ENCODE measurements at regions not wholly inside any gene's neighbourhood (a gene's known extent, or its start where the extent isn't known, plus 50 kb on each side); places are given as distances from the start of the nearest gene placed in this dataset.
"Not testable (repeated sequence)": the region's sequence is repeated elsewhere in the genome, so short reads cannot be mapped to it uniquely, and the experiment has no call there.

DNA sequence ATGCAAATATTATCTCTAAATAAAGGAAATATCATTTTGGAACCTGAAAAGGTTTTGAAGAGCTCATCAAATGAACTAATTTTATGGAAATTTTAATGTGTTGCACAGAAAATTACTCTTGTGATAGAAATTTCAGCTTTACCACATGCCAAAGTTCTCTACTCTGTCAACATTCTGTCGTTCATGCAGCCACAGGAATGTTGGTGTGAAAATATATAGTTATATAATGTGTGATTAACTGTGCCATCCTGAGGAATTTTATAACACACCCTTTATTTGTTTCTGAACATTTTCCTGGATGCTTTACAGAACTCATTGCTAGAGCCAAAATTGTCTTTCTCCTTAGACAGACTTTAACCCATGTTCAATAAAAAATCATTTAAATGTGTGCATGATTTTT lies 202.5 kb upstream of the SLC8A1 start:
- TF ChIP-seq POLR2A (IDR thresholded peaks at IDR 0.05; ENCODE audit: low read depth, low read length) (no peak), SPI1 (IDR thresholded peaks at IDR 0.05; ENCODE audit: low read depth, low read length) (no peak), TAF1 (IDR thresholded peaks at IDR 0.05; ENCODE audit: low read depth, low read length) (no peak), POU2F2 (IDR thresholded peaks at IDR 0.05; ENCODE audit: low read depth, low read length) (no peak), POLR2AphosphoS5 (IDR thresholded peaks at IDR 0.05; ENCODE audit: low read depth, low read length) (no peak), PAX5 (IDR thresholded peaks at IDR 0.05; ENCODE audit: insufficient read depth, low read length, severe bottlenecking) (no peak)
- DNase-seq (ENCODE audit: insufficient read length, low spot score) = no peak
- no peak for FAIRE-seq

- DNase-seq (ENCODE audit: insufficient read length, low spot score) = no peak
- TF ChIP-seq POU2F2 (IDR thresholded peaks at IDR 0.05; ENCODE audit: low read depth, low read length) (no peak), TAF1 (IDR thresholded peaks at IDR 0.05; ENCODE audit: low read depth, low read length) (no peak), PAX5 (IDR thresholded peaks at IDR 0.05; ENCODE audit: insufficient read depth, low read length, severe bottlenecking) (no peak), POLR2A (IDR thresholded peaks at IDR 0.05; ENCODE audit: low read depth, low read length) (no peak), POLR2AphosphoS5 (IDR thresholded peaks at IDR 0.05; ENCODE audit: low read depth, low read length) (no peak), SPI1 (IDR thresholded peaks at IDR 0.05; ENCODE audit: low read depth, low read length) (no peak)
- no peak for FAIRE-seq
These were observed 207.1 kb upstream of the SLC8A1 start for GRCh38 chr2:40658941-40659340.

DNA sequence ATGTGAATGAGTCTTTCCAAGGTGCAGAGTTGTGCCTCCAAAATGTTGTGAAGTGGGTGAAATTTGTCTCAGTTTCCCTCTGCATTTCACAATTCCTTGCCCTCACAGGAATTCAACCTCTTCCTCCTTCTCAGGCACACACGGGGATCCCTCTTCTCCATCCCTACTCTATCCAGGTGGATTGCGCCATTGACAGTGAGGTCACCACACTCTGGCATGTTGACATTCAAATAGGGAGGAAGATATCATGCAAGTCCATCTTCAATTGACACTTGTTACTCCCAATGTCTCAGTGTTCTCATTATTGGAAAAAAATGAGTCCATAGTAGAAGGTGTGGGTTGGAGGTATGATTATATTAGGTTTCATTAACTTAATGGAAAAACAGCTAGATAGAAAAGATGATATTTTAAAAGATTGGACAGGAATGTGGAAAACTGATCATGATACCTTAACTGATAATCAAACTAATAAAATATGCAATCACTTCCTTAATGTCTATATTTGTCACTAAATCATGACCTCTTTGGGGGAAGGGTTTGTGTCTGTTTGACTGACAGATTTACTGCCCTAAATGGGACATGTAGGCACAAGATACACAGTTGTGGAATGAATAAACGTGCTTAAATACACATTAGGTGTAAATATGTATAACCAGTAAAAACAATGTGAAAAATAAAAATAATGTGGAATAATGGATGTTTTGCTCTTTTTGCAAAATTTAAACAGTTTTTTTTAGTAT lies 213.8 kb upstream of the SLC8A1 start:
- no peak for DNase-seq (ENCODE audit: insufficient read length, low spot score)
- TF ChIP-seq PAX5 (IDR thresholded peaks at IDR 0.05; ENCODE audit: insufficient read depth, low read length, severe bottlenecking) (no peak), SPI1 (IDR thresholded peaks at IDR 0.05; ENCODE audit: low read depth, low read length) (no peak), TAF1 (IDR thresholded peaks at IDR 0.05; ENCODE audit: low read depth, low read length) (no peak), POLR2AphosphoS5 (IDR thresholded peaks at IDR 0.05; ENCODE audit: low read depth, low read length) (no peak)
- FAIRE-seq = no peak

DNA sequence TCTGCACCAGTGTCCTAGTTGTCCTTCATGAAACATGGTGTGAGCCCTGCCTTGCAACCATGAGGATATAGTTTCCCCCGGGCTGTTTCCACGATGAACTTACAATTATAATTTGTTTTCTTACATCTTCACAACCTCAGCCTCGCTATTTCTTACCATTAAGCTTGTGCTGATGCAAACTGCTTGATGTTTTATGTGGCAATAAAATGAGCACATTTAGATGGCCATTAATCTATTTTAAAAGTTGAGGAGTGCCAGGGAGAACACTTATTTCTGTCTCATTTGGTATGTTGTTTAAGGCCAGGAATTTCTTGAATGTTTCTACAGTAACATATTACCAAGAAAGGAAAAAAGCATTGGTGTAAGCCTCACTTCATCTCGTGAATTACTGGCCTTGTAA lies 214.5 kb upstream of the SLC8A1 start:
- FAIRE-seq (no peak), DNase-seq (ENCODE audit: insufficient read length, low spot score) (no peak)
- TF ChIP-seq POLR2AphosphoS5 (IDR thresholded peaks at IDR 0.05; ENCODE audit: low read depth, low read length) (no peak), POLR2A (IDR thresholded peaks at IDR 0.05; ENCODE audit: low read depth, low read length) (no peak), TAF1 (IDR thresholded peaks at IDR 0.05; ENCODE audit: low read depth, low read length) (no peak), POU2F2 (IDR thresholded peaks at IDR 0.05; ENCODE audit: low read depth, low read length) (no peak), PAX5 (IDR thresholded peaks at IDR 0.05; ENCODE audit: insufficient read depth, low read length, severe bottlenecking) (no peak), SPI1 (IDR thresholded peaks at IDR 0.05; ENCODE audit: low read depth, low read length) (no peak)

DNA sequence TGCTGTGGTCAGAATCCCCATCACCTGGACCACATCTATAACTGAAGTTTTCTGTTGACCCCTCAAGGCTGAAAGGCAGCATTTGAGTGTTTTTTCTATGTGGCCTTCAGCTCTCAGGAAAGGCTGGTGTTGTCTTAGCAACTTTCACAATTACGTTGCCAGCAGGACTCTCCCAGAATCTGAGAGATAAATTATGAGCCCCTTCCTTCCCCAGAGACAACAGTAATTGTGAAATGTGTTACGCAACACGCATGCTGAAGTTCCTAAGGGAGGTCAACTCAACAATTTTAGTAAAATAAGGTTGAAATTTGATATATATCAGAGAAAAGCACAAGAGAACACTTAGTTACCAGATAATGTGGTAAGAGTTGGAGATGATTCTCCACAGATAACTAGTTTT lies 216.5 kb upstream of the SLC8A1 start:
- TF ChIP-seq POLR2A (IDR thresholded peaks at IDR 0.05; ENCODE audit: low read depth, low read length) (no peak), SPI1 (IDR thresholded peaks at IDR 0.05; ENCODE audit: low read depth, low read length) (no peak), POLR2AphosphoS5 (IDR thresholded peaks at IDR 0.05; ENCODE audit: low read depth, low read length) (no peak), POU2F2 (IDR thresholded peaks at IDR 0.05; ENCODE audit: low read depth, low read length) (no peak), PAX5 (IDR thresholded peaks at IDR 0.05; ENCODE audit: insufficient read depth, low read length, severe bottlenecking) (no peak)
- FAIRE-seq (no peak), DNase-seq (ENCODE audit: insufficient read length, low spot score) (no peak)

DNA sequence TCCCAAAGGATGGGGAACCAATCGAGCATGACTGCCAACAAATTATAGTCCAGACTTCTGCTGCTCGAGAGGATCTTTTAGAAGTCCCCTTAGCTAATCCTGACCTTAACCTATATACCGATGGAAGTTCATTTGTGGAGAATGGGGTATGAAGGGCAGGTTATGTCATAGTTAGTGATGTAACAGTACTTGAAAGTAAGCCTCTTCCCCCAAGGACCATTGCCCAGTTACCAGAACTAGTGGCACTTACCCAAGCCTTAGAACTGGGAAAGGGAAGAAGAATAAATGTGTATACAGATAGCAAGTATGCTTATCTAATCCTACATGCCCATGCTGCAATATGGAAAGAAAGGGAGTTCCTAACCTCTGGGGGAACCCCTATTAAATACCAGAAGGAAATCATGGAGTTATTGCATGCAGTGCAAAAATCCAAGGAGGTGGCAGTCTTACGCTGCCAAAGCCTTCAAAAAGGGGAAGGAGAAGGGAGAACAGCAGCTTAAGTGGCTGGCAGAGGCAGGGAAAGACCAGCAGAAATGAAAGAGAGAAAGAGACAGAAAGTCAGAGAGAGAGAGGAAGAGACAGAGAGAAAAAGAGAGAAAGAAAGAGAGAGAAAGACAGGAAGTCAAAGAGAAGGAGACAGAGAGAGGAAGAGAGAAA lies 224.4 kb upstream of the SLC8A1 start:
- DNase-seq (ENCODE audit: insufficient read length, low spot score) = not testable (repeated sequence)

GRCh38 chr2:40680547-40680946 lies 228.7 kb upstream of the SLC8A1 start:
- FAIRE-seq (no peak), DNase-seq (ENCODE audit: insufficient read length, low spot score) (no peak)
- TF ChIP-seq POLR2AphosphoS5 (IDR thresholded peaks at IDR 0.05; ENCODE audit: low read depth, low read length) (no peak), PAX5 (IDR thresholded peaks at IDR 0.05; ENCODE audit: insufficient read depth, low read length, severe bottlenecking) (no peak), POU2F2 (IDR thresholded peaks at IDR 0.05; ENCODE audit: low read depth, low read length) (no peak), POLR2A (IDR thresholded peaks at IDR 0.05; ENCODE audit: low read depth, low read length) (no peak), TAF1 (IDR thresholded peaks at IDR 0.05; ENCODE audit: low read depth, low read length) (no peak), SPI1 (IDR thresholded peaks at IDR 0.05; ENCODE audit: low read depth, low read length) (no peak)

More for the DNA sequence above, 224.4 kb upstream of the SLC8A1 start:
- FAIRE-seq = not testable (repeated sequence)

DNA sequence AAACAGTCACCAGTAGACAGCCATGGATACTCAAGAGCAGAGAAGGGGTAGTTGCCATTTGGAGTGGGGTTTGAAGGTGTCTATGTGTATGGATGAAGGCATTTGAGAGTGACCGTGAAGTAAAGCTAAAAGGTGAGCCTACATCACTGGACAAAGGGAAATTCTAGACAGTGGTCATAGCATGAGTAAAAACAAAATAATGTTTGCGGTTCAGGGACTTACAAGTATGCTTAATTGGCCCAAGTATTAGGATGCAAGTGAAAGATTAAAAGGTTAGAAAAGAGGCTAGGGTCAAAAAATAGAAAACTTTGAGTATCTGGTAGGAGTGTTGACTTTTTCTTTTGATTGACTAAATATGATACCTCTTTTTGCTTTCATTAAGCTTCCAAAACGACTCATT lies 238.1 kb upstream of the SLC8A1 start:
- no peak for TF ChIP-seq POLR2AphosphoS5 (IDR thresholded peaks at IDR 0.05; ENCODE audit: low read depth, low read length)
- TF ChIP-seq TAF1 (IDR thresholded peaks at IDR 0.05; ENCODE audit: low read depth, low read length) = no peak
- TF ChIP-seq POLR2A (IDR thresholded peaks at IDR 0.05; ENCODE audit: low read depth, low read length) = no peak
- no peak for TF ChIP-seq SPI1 (IDR thresholded peaks at IDR 0.05; ENCODE audit: low read depth, low read length)
- no peak for TF ChIP-seq PAX5 (IDR thresholded peaks at IDR 0.05; ENCODE audit: insufficient read depth, low read length, severe bottlenecking)
- no peak for TF ChIP-seq POU2F2 (IDR thresholded peaks at IDR 0.05; ENCODE audit: low read depth, low read length)
- no peak for DNase-seq (ENCODE audit: insufficient read length, low spot score)
- FAIRE-seq = no peak

- TF ChIP-seq TAF1 (IDR thresholded peaks at IDR 0.05; ENCODE audit: low read depth, low read length) = no peak
- no peak for TF ChIP-seq SPI1 (IDR thresholded peaks at IDR 0.05; ENCODE audit: low read depth, low read length)
- FAIRE-seq = no peak
- no peak for DNase-seq (ENCODE audit: insufficient read length, low spot score)
These were observed 238.6 kb upstream of the SLC8A1 start for GRCh38 chr2:40690525-40690924.

DNA sequence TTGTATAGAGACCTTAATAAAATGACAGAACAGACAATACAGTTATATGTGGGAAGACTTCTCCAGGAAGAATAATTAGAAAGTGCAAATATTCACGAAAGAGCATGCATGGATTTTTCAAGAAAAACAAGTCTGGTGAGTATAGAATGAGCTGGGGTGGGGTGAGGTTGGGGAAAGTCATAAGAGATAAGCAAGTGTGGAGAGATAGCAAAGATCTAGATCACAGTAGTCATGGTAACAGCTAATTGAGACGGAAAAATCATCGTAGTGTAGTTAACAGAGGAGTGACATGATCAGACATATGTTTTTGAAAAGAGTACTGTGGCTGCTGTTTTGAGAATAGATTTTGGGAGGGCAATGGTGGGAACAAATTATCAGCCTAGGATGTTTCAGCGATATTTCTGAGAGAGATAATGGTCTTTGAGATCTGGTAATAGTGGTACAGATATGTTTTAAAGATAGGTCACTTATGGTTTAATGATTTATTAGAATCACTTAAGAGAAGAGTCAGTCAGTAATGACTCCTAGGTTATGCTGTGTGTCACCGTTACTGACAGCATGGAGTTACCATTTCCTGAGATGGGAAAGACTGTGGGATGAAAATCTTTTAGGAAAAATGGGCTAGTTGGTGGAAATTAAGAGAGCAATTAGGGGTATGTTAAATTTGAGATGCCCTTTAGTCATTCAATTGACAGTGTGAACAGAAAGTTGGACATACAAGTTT lies 248.5 kb upstream of the SLC8A1 start:
- DNase-seq (ENCODE audit: insufficient read length, low spot score) = no peak
- FAIRE-seq = no peak

DNA sequence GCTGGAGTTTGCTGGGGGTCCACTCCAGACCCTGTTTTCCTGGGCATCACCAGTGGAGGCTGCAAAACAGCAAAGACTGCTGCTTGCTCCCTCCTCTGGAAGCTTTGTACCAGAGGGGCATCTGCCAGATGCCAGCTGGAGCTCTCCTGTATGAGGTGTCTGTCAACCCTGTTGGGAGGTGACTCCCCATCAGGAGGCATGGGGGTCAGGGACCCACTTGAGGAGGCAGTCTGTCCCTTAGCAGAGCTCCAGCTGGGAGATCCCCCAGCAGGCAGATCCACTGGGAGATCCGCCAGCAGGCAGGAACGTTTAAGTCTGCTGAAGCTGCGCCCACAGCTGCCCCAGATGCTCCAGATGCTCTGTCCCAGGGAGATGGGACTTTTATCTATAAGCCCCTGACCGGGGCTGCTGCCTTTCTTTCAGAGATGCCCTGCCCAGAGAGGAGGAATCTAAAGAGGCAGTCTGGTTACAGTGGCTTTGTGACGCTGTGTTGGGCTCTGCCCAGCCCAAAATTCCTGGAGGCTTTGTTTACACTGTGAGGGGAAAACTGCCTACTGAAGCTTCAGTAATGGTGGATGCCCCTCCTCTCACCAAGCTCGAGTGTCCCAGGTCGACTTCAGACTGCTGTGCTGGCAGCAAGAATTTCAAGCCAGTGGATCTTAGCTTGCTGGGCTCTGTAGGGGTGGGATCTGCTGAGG lies 260.5 kb upstream of the SLC8A1 start:
- not testable (repeated sequence) for FAIRE-seq; DNase-seq (ENCODE audit: insufficient read length, low spot score)

More for the DNA sequence above, 248.5 kb upstream of the SLC8A1 start:
- TF ChIP-seq POLR2AphosphoS5 (IDR thresholded peaks at IDR 0.05; ENCODE audit: low read depth, low read length) (no peak), TAF1 (IDR thresholded peaks at IDR 0.05; ENCODE audit: low read depth, low read length) (no peak), POU2F2 (IDR thresholded peaks at IDR 0.05; ENCODE audit: low read depth, low read length) (no peak), POLR2A (IDR thresholded peaks at IDR 0.05; ENCODE audit: low read depth, low read length) (no peak), PAX5 (IDR thresholded peaks at IDR 0.05; ENCODE audit: insufficient read depth, low read length, severe bottlenecking) (no peak), SPI1 (IDR thresholded peaks at IDR 0.05; ENCODE audit: low read depth, low read length) (no peak)
